ENCODE measurements at regions not wholly inside any gene's neighbourhood (a gene's known extent, or its start where the extent isn't known, plus 50 kb on each side); places are given as distances from the start of the nearest gene placed in this dataset.
A peak's percentile ranks its signal among the peaks of the same experiment; 100 is the strongest.
"Not testable (repeated sequence)": the region's sequence is repeated elsewhere in the genome, so short reads cannot be mapped to it uniquely, and the experiment has no call there.

DNA sequence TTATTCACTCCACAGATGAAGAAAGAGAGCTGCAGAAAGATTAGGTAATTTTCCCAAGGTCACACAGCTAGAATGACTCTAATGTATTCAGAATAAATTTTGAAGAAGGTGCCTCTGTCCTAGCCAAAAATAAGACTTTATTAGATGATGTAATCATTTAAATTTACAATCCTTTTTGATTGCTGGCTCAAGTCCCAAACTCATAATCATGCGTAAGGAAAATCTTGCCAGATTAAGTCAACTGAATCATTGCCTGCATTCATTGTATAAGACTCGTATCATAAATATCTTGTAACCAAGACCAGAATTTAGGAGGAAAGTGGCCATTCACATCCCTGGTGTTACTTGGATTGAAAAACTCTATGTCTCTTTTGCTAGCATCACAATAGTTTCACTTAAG is 53.1 kb upstream of the STK39 start:
- DNase-seq: no peak

- DNase-seq: no peak
These were observed 56.8 kb upstream of the STK39 start for GRCh38 chr2:168304024-168304681.

DNA sequence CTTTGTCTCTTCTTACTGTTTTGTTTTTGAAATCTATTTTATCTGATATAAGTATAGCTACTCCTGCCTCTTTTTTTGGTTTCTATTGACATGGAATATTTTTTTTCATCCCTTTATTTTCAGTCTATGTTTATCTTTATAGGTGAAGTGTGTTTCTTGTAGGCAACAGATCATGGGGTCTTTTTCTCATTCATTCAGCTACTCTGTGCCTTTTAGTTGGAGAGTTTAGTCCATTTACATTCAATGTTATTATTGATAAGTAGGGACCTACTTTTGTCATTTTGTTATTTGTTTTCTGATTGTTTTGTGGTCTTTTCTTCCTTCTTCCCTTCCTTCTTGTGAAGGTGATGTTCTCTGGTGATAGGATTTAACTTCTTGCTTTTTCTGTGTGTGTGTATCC is 60.0 kb upstream of the STK39 start:
- DNase-seq: no peak

DNA sequence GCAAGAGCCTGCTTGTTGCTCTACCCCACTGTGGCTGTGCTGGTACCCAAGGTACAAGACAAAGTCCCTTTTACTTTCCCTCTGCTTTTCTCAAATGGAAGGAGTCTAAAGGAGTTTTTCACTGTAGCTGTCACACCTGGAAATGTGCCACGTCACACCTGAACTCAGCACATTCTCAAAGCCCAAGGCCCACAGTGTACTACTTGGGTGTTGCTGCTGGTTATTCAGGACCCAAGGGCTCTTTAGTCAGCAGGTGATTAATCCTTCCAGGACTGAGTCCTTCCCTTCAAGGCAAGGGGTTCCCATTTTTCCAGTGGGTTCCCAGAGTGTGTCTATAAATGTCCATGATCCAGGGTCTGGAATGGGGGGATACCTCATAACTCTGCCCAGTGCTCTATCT is 63.2 kb upstream of the STK39 start:
- DNase-seq: no peak

DNA sequence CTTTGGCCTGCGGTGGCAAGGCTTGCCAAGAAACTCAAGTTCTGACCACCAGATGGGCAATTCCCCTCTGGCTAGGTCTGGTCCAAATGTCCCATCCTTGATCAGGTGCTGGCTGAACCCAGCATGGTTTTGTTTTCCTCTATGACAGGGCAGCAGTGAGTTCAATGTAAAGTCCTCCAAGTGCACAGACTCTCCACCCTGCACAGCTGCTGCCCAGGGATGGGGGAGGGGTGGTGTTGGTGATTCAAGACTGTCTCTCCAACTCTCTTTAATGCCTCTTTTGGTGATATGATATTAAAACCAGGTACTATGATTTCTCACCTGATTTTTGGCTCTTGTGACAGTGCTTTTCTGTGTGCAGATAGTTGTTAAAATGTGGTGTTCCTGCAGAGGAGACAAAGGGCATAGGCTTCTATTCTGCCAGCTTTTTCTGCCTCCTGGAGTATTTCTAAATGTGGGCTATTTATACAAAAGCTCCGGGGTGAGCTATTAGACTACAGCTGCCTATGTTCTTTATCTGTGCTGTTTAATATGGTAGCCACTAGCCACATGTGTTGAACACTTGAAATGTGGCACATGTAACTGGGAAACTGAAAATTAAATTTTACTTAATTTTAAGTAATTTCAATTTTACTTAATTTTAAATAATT is 64.0 kb upstream of the STK39 start:
- DNase-seq: no peak

DNA sequence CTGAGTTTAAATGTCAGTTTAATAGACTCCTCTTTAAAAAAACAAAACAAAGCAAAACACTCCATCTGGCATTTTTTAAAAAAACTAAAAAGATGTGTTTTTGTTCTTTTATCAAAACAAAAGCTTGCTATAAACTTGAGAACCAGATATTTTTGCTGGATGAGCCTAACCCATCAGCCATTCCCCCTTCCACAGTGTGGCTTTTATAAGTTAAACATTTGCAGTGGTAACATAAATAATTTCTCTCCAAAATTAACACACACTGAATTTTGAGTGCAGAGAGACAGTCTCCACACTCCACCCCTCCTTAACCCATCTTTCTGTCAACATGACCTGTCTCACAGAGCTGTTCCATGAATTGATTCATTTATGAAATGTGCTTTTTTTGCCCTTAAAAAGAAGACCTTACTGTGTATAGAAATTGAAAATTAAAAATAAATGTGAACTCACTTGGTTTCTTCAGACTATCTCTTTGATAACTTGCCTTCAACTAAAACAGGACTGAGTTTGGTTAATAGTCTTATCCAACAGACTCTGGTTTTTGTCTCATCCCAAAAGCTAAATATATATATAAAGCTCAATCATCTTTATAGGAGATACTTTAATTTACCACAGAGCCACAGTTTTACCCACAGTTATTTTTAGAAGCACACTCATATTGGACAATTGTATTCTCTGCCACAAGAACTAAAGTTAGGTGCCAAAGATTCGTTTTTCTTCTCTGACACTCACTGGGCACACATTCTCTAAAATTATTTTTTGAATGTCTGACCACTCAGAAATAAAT is 64.8 kb upstream of the STK39 start:
- DNase-seq: no peak

DNA sequence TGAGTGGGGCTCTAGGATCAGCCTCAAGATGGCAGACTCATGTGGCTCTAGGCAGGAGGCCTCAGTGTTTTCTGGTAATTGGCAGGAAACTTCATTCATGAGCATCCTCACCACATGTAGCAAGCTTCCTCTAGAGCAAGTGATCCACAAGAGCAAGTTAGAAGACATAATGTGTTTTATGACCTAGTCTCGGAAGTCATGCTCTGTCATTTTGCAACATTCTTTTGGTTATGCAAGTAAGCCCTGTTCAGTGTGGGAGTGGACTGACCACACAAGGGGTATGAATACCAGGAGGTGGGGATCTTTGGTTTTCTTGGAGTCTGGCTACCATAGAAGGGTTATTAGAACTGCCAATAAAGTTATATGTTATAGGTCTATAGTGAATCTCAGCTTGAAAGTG is 66.8 kb upstream of the STK39 start:
- DNase-seq: no peak

- no peak for DNase-seq
These were observed 68.1 kb upstream of the STK39 start for GRCh38 chr2:168315331-168316072.

DNA sequence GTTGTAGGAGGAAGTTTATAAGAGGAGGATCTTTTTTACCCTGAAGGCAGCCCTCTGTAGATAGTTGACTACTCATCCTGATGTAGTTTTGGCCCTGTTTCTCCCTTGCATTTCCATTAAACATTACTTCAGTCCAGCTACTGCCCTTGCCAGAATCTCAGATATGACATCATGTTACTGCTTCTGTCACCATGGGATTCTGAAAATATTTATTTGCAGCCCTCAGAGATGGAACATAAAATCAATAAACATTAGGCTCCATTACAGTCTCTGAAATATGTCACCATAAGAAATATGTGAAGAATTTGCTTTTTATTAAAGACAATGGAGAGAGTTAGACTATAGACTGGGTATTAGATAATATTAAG is 68.7 kb upstream of the STK39 start:
- no peak for DNase-seq

DNA sequence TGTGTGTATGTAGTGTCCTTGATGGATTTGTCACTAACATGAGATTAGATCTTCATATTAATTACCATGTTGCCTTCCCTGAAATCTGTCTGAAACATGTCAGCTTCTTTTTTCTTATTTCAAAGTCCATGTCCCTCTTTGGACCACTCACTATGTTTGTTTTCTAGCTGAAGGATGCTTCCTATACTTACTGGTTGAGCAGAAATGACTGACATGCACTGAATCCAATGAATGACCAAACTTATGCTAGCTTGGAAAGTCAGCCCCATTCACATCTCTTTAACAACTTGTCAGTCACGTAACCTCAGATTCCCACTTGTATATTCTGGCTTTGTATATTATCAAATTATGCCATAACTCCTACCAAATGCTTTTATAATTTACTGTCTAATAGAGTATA is 69.9 kb upstream of the STK39 start:
- DNase-seq: no peak

GRCh38 chr2:168320267-168320666 is 72.9 kb upstream of the STK39 start:
- DNase-seq: no peak

- DNase-seq: no peak
These were observed 75.1 kb upstream of the STK39 start for GRCh38 chr2:168322325-168323007.

DNA sequence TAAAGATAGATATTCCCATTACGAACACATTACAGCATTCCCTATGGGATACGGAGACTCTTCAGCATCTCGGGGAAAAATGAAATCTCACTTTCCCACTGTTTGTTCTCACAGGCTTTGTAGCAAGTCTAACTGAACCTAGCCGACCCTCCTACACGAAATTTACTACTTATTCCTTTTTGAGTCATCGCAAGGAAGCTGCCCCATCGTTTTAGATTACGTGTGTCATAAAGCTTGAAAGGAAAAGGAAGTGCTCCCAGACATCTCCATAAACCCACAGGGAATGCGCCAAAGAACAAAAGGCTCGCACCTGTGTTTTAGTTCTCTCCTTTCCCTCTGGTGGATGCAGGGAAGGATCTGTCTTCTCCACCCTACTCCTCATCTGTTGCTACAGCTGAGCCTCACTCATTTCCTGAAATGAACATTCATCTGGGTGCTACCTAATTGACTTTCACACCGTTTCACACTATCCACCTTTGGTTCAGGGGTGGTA is 76.2 kb upstream of the STK39 start:
- no peak for DNase-seq

- DNase-seq: no peak
These were observed 79.2 kb upstream of the STK39 start for GRCh38 chr2:168326572-168326971.

DNA sequence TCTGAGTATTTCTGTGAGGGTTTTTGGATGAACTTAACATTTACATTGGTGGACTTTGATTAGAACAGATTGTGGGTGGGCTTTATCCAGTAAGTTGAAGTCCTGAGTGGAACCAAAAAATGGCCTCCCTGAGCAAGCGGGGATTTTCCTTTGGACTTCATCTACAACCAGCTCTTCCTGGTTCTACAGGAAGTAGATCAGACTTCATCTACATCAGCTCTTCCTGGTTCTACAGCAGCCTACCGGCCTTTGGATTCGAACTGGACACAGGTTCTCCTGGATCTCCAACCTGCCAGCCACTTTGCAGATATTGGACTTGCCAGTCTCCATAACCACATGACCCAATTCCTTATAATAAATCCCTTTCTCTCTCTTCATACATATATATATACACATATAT is 79.9 kb upstream of the STK39 start:
- no peak for DNase-seq

DNA sequence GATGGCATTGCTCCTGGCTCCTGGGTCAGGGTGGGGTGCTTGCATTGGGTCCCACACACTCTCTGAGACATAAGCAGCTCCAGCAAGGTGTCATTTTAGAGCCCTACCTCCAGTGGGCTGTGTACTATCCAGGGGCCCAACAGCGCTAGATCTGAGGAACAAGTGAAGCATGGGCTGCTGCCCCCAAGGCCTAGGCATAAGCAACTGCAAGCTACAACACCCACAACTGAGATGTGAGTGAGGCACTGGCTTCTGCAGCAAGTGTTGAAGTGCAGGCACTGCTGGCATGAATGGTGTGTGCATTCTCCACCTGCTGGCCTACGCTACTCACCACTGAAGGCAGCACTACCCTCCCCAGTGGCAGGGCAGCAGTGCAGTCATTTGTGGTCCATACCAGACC is 81.0 kb upstream of the STK39 start:
- no peak for DNase-seq

DNA sequence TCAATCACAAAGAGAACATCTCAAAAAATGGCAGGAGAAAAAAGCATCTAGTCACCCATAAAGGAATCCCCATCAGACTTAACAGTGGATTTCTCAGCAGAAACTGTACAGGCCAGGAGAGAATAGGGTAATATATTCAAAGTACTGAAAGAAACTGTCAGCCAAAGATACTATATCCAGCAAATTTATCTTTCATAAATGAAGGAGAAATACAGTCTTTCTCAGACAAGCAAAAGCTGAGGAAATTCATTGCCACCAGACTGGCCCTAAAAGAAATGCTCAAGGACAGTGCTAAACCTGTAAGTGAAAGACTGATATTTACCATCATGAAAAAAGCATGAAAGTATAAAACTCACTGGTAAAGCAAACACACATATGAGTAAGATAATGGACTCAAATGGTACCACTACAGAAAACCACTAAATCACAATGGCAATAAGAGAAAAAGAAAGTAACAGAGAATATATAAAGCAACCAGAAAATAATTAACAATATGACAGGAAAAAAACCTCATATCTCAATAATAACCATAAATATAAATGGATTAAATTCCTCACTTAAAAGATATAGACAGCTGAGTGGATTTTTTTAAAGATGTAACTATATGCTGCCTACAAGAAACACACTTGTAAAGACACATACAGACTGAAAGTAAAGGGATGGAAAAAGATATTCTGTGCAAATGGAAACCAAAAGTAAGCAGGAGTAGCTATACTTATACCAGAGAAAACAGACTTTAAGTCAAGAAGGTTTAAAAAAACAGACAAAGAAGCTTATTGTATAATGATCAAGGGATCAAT is 83.4 kb upstream of the STK39 start:
- no peak for DNase-seq

- DNase-seq: not testable (repeated sequence)
These were observed 87.9 kb upstream of the STK39 start for GRCh38 chr2:168335254-168335653.

DNA sequence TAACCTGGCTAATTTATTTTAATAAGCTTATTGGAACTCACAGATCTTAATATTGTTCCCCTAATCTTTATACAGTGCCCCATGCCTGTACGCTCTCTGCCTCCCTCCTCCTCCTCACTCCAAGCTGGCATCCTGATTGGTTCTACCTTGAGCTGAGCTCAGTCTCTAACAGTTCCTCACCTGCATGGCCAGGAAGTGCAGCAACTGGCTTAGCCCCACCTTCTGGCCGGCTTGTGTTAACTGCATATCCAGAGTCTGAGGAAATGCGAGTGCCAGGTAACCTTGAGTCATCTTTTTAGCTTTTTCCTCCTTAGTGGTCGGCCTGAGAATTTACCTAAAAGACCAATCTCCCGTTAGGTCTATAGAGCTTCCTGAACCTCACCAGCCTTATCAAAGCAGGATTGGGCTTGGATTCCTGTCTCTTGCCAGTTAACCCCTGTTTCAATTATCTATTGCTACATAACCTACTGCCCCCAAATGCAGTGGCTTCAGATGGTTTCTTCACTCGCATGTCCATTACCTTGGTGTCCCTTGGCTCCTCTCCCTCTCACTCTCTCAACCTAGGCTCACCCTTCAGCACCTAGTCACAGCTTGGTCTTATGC is 89.5 kb upstream of the STK39 start:
- DNase-seq: peak; percentile 44

GRCh38 chr2:168338292-168338691 is 90.9 kb upstream of the STK39 start:
- DNase-seq: no peak

GRCh38 chr2:168338803-168339437 is 91.5 kb upstream of the STK39 start:
- no peak for DNase-seq
